Subcutaneous abdominal adipose tissue (tissue), 5 donors: ENCODE measurements at regions not wholly inside any gene's neighbourhood (a gene's known extent, or its start where the extent isn't known, plus 50 kb on each side); places are given as distances from the start of the nearest gene placed in this dataset.
"Not testable (repeated sequence)": the region's sequence is repeated elsewhere in the genome, so short reads cannot be mapped to it uniquely, and the experiment has no call there.

ENCODE experiments used
- H3K27ac ChIP-seq: one replicate; pipeline ENCODE4 v1.7.0; 2013; ENCODE audit warnings: low read depth, mild to moderate bottlenecking, inconsistent platforms, low read length, moderate library complexity
- H3K27me3 ChIP-seq, 5 donors: one replicate each; pipeline ENCODE4 v1.7.0; 2013; ENCODE audit warnings: low read length in 5 of 5, inconsistent platforms in 1 of 5; ENCODE audit not compliant: control insufficient read depth in 5 of 5, insufficient read depth in 4 of 5
- H3K36me3 ChIP-seq, 5 donors: one replicate each; pipeline ENCODE4 v1.7.0; 2013; ENCODE audit warnings: low read length in 5 of 5; ENCODE audit not compliant: control insufficient read depth in 5 of 5, insufficient read depth in 5 of 5
- H3K4me1 ChIP-seq, 5 donors: one replicate each; pipeline ENCODE4 v1.7.0; 2013; ENCODE audit warnings: low read length in 5 of 5, mild to moderate bottlenecking in 3 of 5, moderate library complexity in 1 of 5; ENCODE audit not compliant: control insufficient read depth in 5 of 5, insufficient read depth in 5 of 5
- H3K4me3 ChIP-seq, 5 donors: one replicate each; pipeline ENCODE4 v1.7.0; 2013; ENCODE audit warnings: low read length in 5 of 5, low read depth in 1 of 5
- H3K9ac ChIP-seq, 5 donors: one replicate each; pipeline ENCODE4 v1.7.0; 2013; ENCODE audit warnings: low read length in 5 of 5, mild to moderate bottlenecking in 4 of 5, moderate library complexity in 3 of 5
- H3K9me3 ChIP-seq, 5 donors: one replicate each; pipeline ENCODE4 v1.7.0; 2013; ENCODE audit warnings: low read length in 5 of 5; ENCODE audit not compliant: control insufficient read depth in 5 of 5
- donor health status: healthy.
- donor health status: healthy.
- donor health status: healthy.
- donor health status: healthy.
- donor health status: healthy.

- Histone ChIP-seq H3K4me3 (no peak overlapping the region), H3K36me3 (no peaks in the 10 kb centered on the region), H3K27me3 (no peaks in the 10 kb centered on the region), H3K9me3 (peaks cover 0 to 3% (median 0%) of the 10 kb centered on the region in 5 donors), H3K4me1 (no peaks in the 10 kb centered on the region), H3K9ac (no peak overlapping the region), H3K27ac (no peak overlapping the region)
Measured at GRCh38 chr6:19205076-19205475, 632.1 kb upstream of the ID4 start.

- Histone ChIP-seq H3K4me3 (no peak overlapping the region), H3K27ac (no peak overlapping the region), H3K9me3 (peaks cover 0 to 5% (median 0%) of the 10 kb centered on the region in 5 donors), H3K4me1 (no peaks in the 10 kb centered on the region), H3K36me3 (no peaks in the 10 kb centered on the region), H3K9ac (no peak overlapping the region), H3K27me3 (no peaks in the 10 kb centered on the region)
Measured at GRCh38 chr6:19209202-19209601, 628.0 kb upstream of the ID4 start.

- Histone ChIP-seq H3K36me3 (no peaks in the 10 kb centered on the region), H3K9me3 (peaks cover 0 to 5% (median 0%) of the 10 kb centered on the region in 5 donors), H3K27ac (no peak overlapping the region), H3K27me3 (no peaks in the 10 kb centered on the region), H3K9ac (no peak overlapping the region), H3K4me3 (no peak overlapping the region), H3K4me1 (no peaks in the 10 kb centered on the region)
Measured at GRCh38 chr6:19210849-19211590, 626.1 kb upstream of the ID4 start.

- Histone ChIP-seq H3K36me3 (no peaks in the 10 kb centered on the region), H3K9me3 (peaks cover 0 to 5% (median 0%) of the 10 kb centered on the region in 5 donors), H3K4me3 (no peak overlapping the region), H3K9ac (no peak overlapping the region), H3K27me3 (no peaks in the 10 kb centered on the region), H3K4me1 (no peaks in the 10 kb centered on the region), H3K27ac (no peak overlapping the region)
Measured at GRCh38 chr6:19214231-19214630, 622.9 kb upstream of the ID4 start.

GRCh38 chr6:19219931-19220330 lies 617.2 kb upstream of the ID4 start:
- Histone ChIP-seq H3K27me3 (no peaks in the 10 kb centered on the region), H3K4me3 (no peak overlapping the region), H3K9ac (no peak overlapping the region), H3K4me1 (no peaks in the 10 kb centered on the region), H3K9me3 (no peaks in the 10 kb centered on the region), H3K27ac (no peak overlapping the region), H3K36me3 (no peaks in the 10 kb centered on the region)

GRCh38 chr6:19231878-19232561 lies 605.1 kb upstream of the ID4 start:
- Histone ChIP-seq H3K36me3 (no peaks in the 10 kb centered on the region), H3K27me3 (no peaks in the 10 kb centered on the region), H3K9me3 (no peaks in the 10 kb centered on the region), H3K4me3 (no peak overlapping the region), H3K9ac (no peak overlapping the region), H3K4me1 (no peaks in the 10 kb centered on the region), H3K27ac (no peak overlapping the region)

- Histone ChIP-seq H3K27ac (no peak overlapping the region), H3K9ac (no peak overlapping the region), H3K27me3 (no peaks in the 10 kb centered on the region), H3K9me3 (peaks cover 0 to 23% (median 16%) of the 10 kb centered on the region in 5 donors), H3K4me1 (no peaks in the 10 kb centered on the region), H3K4me3 (no peak overlapping the region), H3K36me3 (no peaks in the 10 kb centered on the region)
Measured at GRCh38 chr6:19245656-19246055, 591.5 kb upstream of the ID4 start.

GRCh38 chr6:19247181-19247580 lies 590.0 kb upstream of the ID4 start:
- H3K27me3 ChIP-seq, H3K36me3 ChIP-seq, H3K4me3 ChIP-seq, H3K4me1 ChIP-seq, H3K27ac ChIP-seq, H3K9ac ChIP-seq: not testable (repeated sequence)
- H3K9me3 ChIP-seq: peaks cover 0 to 23% (median 15%) of the 10 kb centered on the region in 5 donors

GRCh38 chr6:19256123-19256522 lies 581.0 kb upstream of the ID4 start:
- H3K9ac ChIP-seq, H3K4me1 ChIP-seq, H3K4me3 ChIP-seq, H3K36me3 ChIP-seq, H3K27me3 ChIP-seq, H3K9me3 ChIP-seq, H3K27ac ChIP-seq: not testable (repeated sequence)

- H3K9me3 ChIP-seq: no peaks in the 10 kb centered on the region
- no peaks in the 10 kb centered on the region for H3K27me3 ChIP-seq
- no peak overlapping the region for H3K9ac ChIP-seq
- H3K4me1 ChIP-seq: peaks cover 0 to 7% (median 0%) of the 10 kb centered on the region in 5 donors
- H3K27ac ChIP-seq: no peak overlapping the region
- no peak overlapping the region for H3K4me3 ChIP-seq
- no peaks in the 10 kb centered on the region for H3K36me3 ChIP-seq
Measured at GRCh38 chr6:19261642-19262041, 575.5 kb upstream of the ID4 start.
